Fibroblast of lung (primary cell): ENCODE measurements at regions not wholly inside any gene's neighbourhood (a gene's known extent, or its start where the extent isn't known, plus 50 kb on each side); places are given as distances from the start of the nearest gene placed in this dataset.

Source experiments
- CTCF ChIP-seq, 2 donors: IDR thresholded peaks in 1 of 2; conservative IDR thresholded peaks in 1 of 2; 1 replicate in 1 of 2; 2 replicates in 1 of 2; pipeline ENCODE4 v1.5.1; 2011 to 2012; ENCODE audit warnings: low read length in 2 of 2, control low read depth in 1 of 2, inconsistent platforms in 1 of 2, low read depth in 1 of 2, mild to moderate bottlenecking in 1 of 2
- EZH2 ChIP-seq: IDR thresholded peaks from 2 replicates; pipeline ENCODE4 v1.5.1; 2012; ENCODE audit warnings: low read length, control low read depth, mild to moderate bottlenecking; ENCODE audit errors: missing control alignments

GRCh38 chr9:110093417-110093816 lies 114.5 kb downstream of the C9orf152 start:
- TF ChIP-seq CTCF (conservative IDR thresholded peaks at IDR 0.05 in 1 of 2, IDR thresholded peaks at IDR 0.05 in 1 of 2; ENCODE audit: low read depth in 1 of 2, low read length in 2 of 2) (no peak), EZH2 (no peak)
